ENCODE measurements at regions not wholly inside any gene's neighbourhood (a gene's known extent, or its start where the extent isn't known, plus 50 kb on each side); places are given as distances from the start of the nearest gene placed in this dataset.

DNA sequence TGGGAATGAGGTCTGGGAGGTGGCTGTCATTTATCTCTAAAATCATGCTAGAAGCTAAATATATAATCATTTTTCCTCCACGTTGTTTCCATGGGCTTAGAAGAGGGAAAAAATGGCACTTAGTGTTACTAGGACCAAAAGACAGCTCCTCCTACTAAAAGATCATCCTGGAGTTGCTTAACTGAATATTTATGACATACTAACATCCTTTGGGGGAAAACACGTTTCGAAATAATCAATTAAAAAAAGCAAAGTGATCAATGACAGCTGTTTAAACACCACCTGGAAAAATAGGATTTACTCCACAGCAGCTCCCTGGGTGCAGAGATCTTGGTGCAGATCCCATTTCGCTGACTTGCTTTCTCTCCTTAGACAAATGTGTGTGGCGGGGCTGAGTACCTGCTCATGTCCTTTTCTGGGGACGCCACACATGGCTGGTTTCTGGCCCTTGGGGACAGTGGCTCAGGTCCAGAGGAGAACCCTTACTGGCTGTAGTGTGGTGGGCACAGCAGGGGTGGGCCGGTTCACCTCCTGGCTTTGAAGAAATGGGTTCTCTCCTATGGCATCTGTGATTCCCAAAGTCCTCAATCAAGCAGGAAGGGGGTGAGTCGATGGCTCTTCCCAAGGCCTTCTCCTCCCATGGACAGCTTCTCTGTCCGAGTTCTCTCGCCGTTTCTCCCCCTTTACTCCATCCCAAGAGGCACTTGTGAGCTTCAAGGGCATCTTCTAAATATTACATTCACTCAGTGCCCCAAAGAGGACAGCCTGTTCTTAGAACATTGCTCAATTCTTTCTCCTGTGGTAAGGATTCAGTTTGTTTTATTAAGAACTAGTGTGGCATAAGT, 156.4 kb upstream of the KLF14 start:
- Histone ChIP-seq H3K36me3 (ENCODE audit: insufficient read depth, low read length, poor library complexity, severe bottlenecking) (peaks cover 72% of the 10 kb centered on the region), H3K4me1 (ENCODE audit: insufficient read depth, low read length, poor library complexity, severe bottlenecking) (peaks cover 88% of the 10 kb centered on the region), H3K27me3 (replicated peaks; ENCODE audit: insufficient read depth, low read depth, low read length, poor library complexity) (no peaks in the 10 kb centered on the region), H3K4me3 (ENCODE audit: low read depth, low read length, poor library complexity, severe bottlenecking) (no peak overlapping the region), H3K9me3 (ENCODE audit: low read depth, low read length, poor library complexity, severe bottlenecking) (no peaks in the 10 kb centered on the region), H3K27ac (ENCODE audit: low read depth, low read length, poor library complexity, severe bottlenecking) (no peak overlapping the region)
- CTCF ChIA-PET, result no interaction called here
- POLR2A ChIA-PET (ENCODE audit: low non-redundant PET), result interaction anchor here (0.6 kb wide), 1 partner anchor 555 kb away, joined by 5 read pairs; no protein-coding TSS in a partner anchor
- intact Hi-C loops (cut with micrococcal nuclease; ENCODE audit: unreplicated experiment), result no loop called here
- TSS peak; percentile 4 for BruUV-seq (replicated peaks)
- DNase-seq (ENCODE audit: low spot score), result no peak
- TF ChIP-seq, protein P1, sequence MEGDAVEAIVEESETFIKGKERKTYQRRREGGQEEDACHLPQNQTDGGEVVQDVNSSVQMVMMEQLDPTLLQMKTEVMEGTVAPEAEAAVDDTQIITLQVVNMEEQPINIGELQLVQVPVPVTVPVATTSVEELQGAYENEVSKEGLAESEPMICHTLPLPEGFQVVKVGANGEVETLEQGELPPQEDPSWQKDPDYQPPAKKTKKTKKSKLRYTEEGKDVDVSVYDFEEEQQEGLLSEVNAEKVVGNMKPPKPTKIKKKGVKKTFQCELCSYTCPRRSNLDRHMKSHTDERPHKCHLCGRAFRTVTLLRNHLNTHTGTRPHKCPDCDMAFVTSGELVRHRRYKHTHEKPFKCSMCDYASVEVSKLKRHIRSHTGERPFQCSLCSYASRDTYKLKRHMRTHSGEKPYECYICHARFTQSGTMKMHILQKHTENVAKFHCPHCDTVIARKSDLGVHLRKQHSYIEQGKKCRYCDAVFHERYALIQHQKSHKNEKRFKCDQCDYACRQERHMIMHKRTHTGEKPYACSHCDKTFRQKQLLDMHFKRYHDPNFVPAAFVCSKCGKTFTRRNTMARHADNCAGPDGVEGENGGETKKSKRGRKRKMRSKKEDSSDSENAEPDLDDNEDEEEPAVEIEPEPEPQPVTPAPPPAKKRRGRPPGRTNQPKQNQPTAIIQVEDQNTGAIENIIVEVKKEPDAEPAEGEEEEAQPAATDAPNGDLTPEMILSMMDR (conservative IDR thresholded peaks at IDR 0.05; ENCODE audit: low read depth, low read length), result no peak
- TF ChIP-seq EZH2 (IDR thresholded peaks at IDR 0.05; ENCODE audit: borderline replicate concordance, low read depth, low read length, poor library complexity, severe bottlenecking), result no peak

DNA sequence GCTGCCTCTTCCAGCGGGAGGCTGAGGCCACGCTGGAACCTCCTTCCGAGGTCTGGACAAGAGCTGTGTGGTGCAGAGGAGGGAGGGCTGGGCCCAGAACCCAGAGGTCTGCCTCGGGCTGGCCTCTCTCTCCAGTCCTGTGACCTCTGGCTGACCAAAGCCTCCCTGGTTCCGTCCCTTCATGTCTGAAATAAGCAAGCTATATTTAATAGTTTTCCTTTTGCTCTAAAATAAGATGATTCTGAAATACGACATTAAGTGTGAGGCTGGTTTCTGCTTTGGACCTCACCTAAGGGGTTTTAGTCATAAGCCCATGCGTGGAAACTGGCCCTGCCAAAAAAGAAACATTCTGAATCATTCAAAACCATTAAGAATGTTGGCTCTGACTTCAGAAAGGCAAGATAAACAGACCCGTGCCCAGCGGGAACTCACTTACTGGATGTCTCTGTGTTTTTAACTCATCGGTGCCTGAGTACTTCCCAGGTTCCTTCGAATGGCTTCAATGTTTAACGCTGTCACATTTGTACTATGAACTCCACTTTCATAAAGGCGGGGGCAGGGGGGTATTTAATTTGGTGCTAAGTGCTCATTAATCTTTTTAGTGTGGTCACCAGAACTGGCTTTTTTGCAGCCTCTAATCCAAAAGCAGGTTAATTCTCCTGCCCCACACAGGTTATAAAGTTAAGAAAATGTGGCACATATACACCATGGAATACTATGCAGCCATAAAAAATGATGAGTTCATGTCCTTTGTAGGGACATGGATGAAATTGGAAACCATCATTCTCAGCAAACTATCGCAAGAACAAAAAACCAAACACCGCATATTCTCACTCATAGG, 157.5 kb upstream of the KLF14 start:
- intact Hi-C loops (cut with micrococcal nuclease; ENCODE audit: unreplicated experiment), result no loop called here
- no peaks in the 10 kb centered on the region for H3K27me3 ChIP-seq (replicated peaks; ENCODE audit: insufficient read depth, low read depth, low read length, poor library complexity)
- peak; percentile 84 for DNase-seq (ENCODE audit: low spot score)
- no TSS peak for BruUV-seq (replicated peaks)
- peaks cover 73% of the 10 kb centered on the region for H3K36me3 ChIP-seq (ENCODE audit: insufficient read depth, low read length, poor library complexity, severe bottlenecking)
- no peak for TF ChIP-seq EZH2 (IDR thresholded peaks at IDR 0.05; ENCODE audit: borderline replicate concordance, low read depth, low read length, poor library complexity, severe bottlenecking)
- TF ChIP-seq, protein P1 (conservative IDR thresholded peaks at IDR 0.05; ENCODE audit: low read depth, low read length), result no peak
- peak overlapping the region; percentile 74 for H3K27ac ChIP-seq (ENCODE audit: low read depth, low read length, poor library complexity, severe bottlenecking)
- CTCF ChIA-PET, result no interaction called here
- H3K9me3 ChIP-seq (ENCODE audit: low read depth, low read length, poor library complexity, severe bottlenecking), result no peaks in the 10 kb centered on the region
- no peak overlapping the region for H3K4me3 ChIP-seq (ENCODE audit: low read depth, low read length, poor library complexity, severe bottlenecking)
- H3K4me1 ChIP-seq (ENCODE audit: insufficient read depth, low read length, poor library complexity, severe bottlenecking), result peaks cover 87% of the 10 kb centered on the region
- POLR2A ChIA-PET (ENCODE audit: low non-redundant PET), result interaction anchor here (0.6 kb wide), 1 partner anchor 554 kb away, joined by 5 read pairs; no protein-coding TSS in a partner anchor

DNA sequence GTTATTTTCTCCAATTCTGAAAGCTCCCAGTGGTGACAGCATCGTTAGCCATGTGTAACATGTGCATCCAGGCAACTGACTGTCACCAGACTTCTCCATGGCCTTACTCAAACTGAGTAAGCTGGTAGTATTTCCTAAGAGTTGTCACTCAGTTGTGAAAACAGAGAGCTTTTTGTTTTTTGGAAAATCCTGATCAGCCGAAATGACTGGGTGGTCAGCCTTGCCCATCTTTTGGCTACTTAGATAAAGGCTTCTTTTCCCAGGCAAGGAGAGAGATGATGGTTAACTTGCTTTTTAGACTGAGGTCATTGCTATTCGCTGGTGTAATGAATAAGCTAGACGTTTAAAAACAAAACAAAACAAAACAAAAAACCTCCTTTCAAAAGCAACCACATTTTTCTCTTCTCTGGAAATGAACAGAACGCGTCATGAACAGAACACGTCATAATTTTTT, 159.5 kb upstream of the KLF14 start:
- POLR2A ChIA-PET (ENCODE audit: low non-redundant PET), result interaction anchor here (0.9 kb wide), 1 partner anchor 33 kb away, joined by 16 read pairs; no protein-coding TSS in a partner anchor
- no peak overlapping the region for H3K4me3 ChIP-seq (ENCODE audit: low read depth, low read length, poor library complexity, severe bottlenecking)
- intact Hi-C loops (cut with micrococcal nuclease; ENCODE audit: unreplicated experiment), result no loop called here
- H3K27me3 ChIP-seq (replicated peaks; ENCODE audit: insufficient read depth, low read depth, low read length, poor library complexity), result no peaks in the 10 kb centered on the region
- H3K27ac ChIP-seq (ENCODE audit: low read depth, low read length, poor library complexity, severe bottlenecking), result peak overlapping the region; percentile 70
- BruUV-seq (replicated peaks), result no TSS peak
- TF ChIP-seq, protein P1 (conservative IDR thresholded peaks at IDR 0.05; ENCODE audit: low read depth, low read length), result no peak
- H3K36me3 ChIP-seq (ENCODE audit: insufficient read depth, low read length, poor library complexity, severe bottlenecking), result peaks cover 78% of the 10 kb centered on the region
- no peaks in the 10 kb centered on the region for H3K9me3 ChIP-seq (ENCODE audit: low read depth, low read length, poor library complexity, severe bottlenecking)
- peaks cover 84% of the 10 kb centered on the region for H3K4me1 ChIP-seq (ENCODE audit: insufficient read depth, low read length, poor library complexity, severe bottlenecking)
- CTCF ChIA-PET, result interaction anchor here (0.6 to 0.9 kb wide), 2 partner anchors 142 to 146 kb away, joined by 3 to 4 read pairs; no protein-coding TSS in a partner anchor
- DNase-seq (ENCODE audit: low spot score), result no peak

Measured in A673 (cell line).